ENCODE measurements at regions not wholly inside any gene's neighbourhood (a gene's known extent, or its start where the extent isn't known, plus 50 kb on each side); places are given as distances from the start of the nearest gene placed in this dataset.

DNA sequence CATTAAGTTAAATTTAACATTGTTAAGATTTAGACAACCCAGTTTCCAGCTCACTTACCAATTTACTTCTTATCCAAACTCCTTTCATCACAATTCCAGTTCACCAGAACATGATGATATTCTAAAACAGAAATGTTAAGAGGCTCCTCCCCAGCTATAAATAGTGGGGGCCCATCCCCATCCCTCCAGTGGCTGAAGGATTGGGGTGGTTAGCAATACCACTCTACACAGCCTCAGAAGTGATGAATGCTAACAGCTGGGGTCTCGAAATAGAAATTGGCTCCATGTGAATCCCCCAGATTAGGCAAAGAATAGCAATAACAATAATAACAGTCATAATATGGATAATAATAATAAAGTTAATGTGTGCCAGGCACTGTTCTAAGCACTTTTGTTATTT is 97.9 kb upstream of the NCAM1 start:
- Histone ChIP-seq H3K27me3 (ENCODE audit: control insufficient read depth in 2 of 2, insufficient read depth in 2 of 2, low read length in 2 of 2) (no peaks in the 10 kb centered on the region), H3K9me3 (replicated peaks; ENCODE audit: control insufficient read depth, insufficient read depth, low read length) (peaks cover 6% of the 10 kb centered on the region), H3K27ac (ENCODE audit: insufficient read depth, low read depth, low read length) (no peak overlapping the region), H3K4me2 (ENCODE audit: insufficient read depth, low read length) (no peak overlapping the region), H3K9ac (replicated peaks; ENCODE audit: extremely low read depth, insufficient read depth, low read length) (no peak overlapping the region), H3K4me1 (ENCODE audit: control insufficient read depth, extremely low read depth, insufficient read depth, low read length) (no peaks in the 10 kb centered on the region), H3K9me1 (replicated peaks; ENCODE audit: control insufficient read depth, extremely low read depth, insufficient read depth, low read length) (no peaks in the 10 kb centered on the region), H4K20me1 (replicated peaks; ENCODE audit: control insufficient read depth, extremely low read depth, insufficient read depth, low read length) (no peaks in the 10 kb centered on the region), H3K36me3 (ENCODE audit: control insufficient read depth in 2 of 2, extremely low read depth in 1 of 2, insufficient read depth in 2 of 2, low read length in 2 of 2) (no peaks in the 10 kb centered on the region), H3K4me3 (replicated peaks in 1 of 3; ENCODE audit: insufficient read depth in 1 of 3, low read depth in 1 of 3, low read length in 3 of 3) (no peak overlapping the region), H2AFZ (ENCODE audit: low read depth, low read length) (no peak overlapping the region), H3K79me2 (ENCODE audit: control insufficient read depth, insufficient read depth, low read length) (no peaks in the 10 kb centered on the region)
- POLR2A ChIA-PET, result no interaction called here
- no peak for DNase-seq (ENCODE audit: low read depth, low spot score)
- CTCF ChIA-PET, result no interaction called here
- TF ChIP-seq MYC (IDR thresholded peaks at IDR 0.05; ENCODE audit: low read depth, low read length) (no peak), JUN (IDR thresholded peaks at IDR 0.05; ENCODE audit: borderline replicate concordance, insufficient read depth, insufficient read length, low read depth) (no peak), EZH2 (IDR thresholded peaks at IDR 0.05; ENCODE audit: borderline replicate concordance, low read depth, low read length, severe bottlenecking) (no peak), POLR2AphosphoS5 (IDR thresholded peaks at IDR 0.05; ENCODE audit: insufficient read depth, low read depth, low read length) (no peak), GATA2 (IDR thresholded peaks at IDR 0.05; ENCODE audit: insufficient read depth, insufficient read length, low read depth, low read length) (no peak), POLR2A (IDR thresholded peaks at IDR 0.05; ENCODE audit: low read depth, low read length) (no peak), FOS (IDR thresholded peaks at IDR 0.05; ENCODE audit: borderline replicate concordance, insufficient read depth, low read length) (no peak)
- TF ChIP-seq, protein P1, sequence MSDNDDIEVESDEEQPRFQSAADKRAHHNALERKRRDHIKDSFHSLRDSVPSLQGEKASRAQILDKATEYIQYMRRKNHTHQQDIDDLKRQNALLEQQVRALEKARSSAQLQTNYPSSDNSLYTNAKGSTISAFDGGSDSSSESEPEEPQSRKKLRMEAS (IDR thresholded peaks at IDR 0.05; ENCODE audit: insufficient read depth, insufficient read length), result no peak
- TF ChIP-seq, protein P2, sequence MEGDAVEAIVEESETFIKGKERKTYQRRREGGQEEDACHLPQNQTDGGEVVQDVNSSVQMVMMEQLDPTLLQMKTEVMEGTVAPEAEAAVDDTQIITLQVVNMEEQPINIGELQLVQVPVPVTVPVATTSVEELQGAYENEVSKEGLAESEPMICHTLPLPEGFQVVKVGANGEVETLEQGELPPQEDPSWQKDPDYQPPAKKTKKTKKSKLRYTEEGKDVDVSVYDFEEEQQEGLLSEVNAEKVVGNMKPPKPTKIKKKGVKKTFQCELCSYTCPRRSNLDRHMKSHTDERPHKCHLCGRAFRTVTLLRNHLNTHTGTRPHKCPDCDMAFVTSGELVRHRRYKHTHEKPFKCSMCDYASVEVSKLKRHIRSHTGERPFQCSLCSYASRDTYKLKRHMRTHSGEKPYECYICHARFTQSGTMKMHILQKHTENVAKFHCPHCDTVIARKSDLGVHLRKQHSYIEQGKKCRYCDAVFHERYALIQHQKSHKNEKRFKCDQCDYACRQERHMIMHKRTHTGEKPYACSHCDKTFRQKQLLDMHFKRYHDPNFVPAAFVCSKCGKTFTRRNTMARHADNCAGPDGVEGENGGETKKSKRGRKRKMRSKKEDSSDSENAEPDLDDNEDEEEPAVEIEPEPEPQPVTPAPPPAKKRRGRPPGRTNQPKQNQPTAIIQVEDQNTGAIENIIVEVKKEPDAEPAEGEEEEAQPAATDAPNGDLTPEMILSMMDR (IDR thresholded peaks at IDR 0.05; ENCODE audit: extremely low read depth in 1 of 2, insufficient read depth in 1 of 2, low read depth in 1 of 2, low read length in 2 of 2), result no peak
- BruUV-seq (replicated peaks), result no TSS peak
- intact Hi-C loops (cut with micrococcal nuclease), result no loop called here
- dilution Hi-C loops (cut with MboI; ENCODE audit: extremely low pct_ligation_motif_present, low sequenced_read_pairs), result no loop called here
- no peak for FAIRE-seq
